HL-60 (cell line): ENCODE measurements at regions not wholly inside any gene's neighbourhood (a gene's known extent, or its start where the extent isn't known, plus 50 kb on each side); places are given as distances from the start of the nearest gene placed in this dataset.

Source experiments
- DNase-seq, 2 experiments: peaks; one replicate each; pipeline ENCODE4 v3.0.0-alpha.2; 2010 to 2020; ENCODE audit warnings: low read depth in 1 of 2, low spot score in 1 of 2
- H3K27ac ChIP-seq: fragments of 250-450 bp; sonication (Bioruptor Pico); replicated peaks from 2 replicates; pipeline ENCODE4 v1.5.1; 2020; ENCODE audit warnings: mild to moderate bottlenecking, moderate library complexity
- H3K27me3 ChIP-seq: fragments of 250-450 bp; sonication (Bioruptor Pico); 2 replicates; pipeline ENCODE4 v1.5.1; 2021; ENCODE audit warnings: mild to moderate bottlenecking, moderate library complexity; ENCODE audit not compliant: insufficient read depth, poor library complexity, severe bottlenecking
- H3K4me3 ChIP-seq: replicated peaks from 2 replicates; pipeline ENCODE4 v1.5.1; 2011; ENCODE audit warnings: mild to moderate bottlenecking, control low read depth, low read length; ENCODE audit not compliant: insufficient read depth
- CTCF ChIP-seq: IDR thresholded peaks from one replicate; pipeline ENCODE4 v1.5.1; 2011; ENCODE audit warnings: low read length, control low read depth, inconsistent platforms; ENCODE audit not compliant: insufficient read depth
- GABPA ChIP-seq: IDR thresholded peaks from 2 replicates; pipeline ENCODE4 v1.6.1; 2012; ENCODE audit warnings: low read depth
- POLR2AphosphoS5 ChIP-seq: IDR thresholded peaks from 2 replicates; pipeline ENCODE4 v1.6.1; 2012; ENCODE audit warnings: low read depth
- REST ChIP-seq: IDR thresholded peaks from 2 replicates; pipeline ENCODE4 v1.6.1; 2012; ENCODE audit warnings: low read depth; ENCODE audit not compliant: insufficient replicate concordance
- SPI1 ChIP-seq: IDR thresholded peaks from 2 replicates; pipeline ENCODE4 v1.6.1; 2012; ENCODE audit warnings: low read depth, mild to moderate bottlenecking, borderline replicate concordance

GRCh38 chr5:43895876-43896275, 292.9 kb downstream of the NNT start:
- TF ChIP-seq REST = no peak
- TF ChIP-seq CTCF = no peak
- peaks cover 3% of the 10 kb centered on the region for H3K27me3 ChIP-seq
- H3K27ac ChIP-seq = no peak overlapping the region
- H3K4me3 ChIP-seq = no peak overlapping the region
- no peak for DNase-seq

GRCh38 chr5:43893951-43894684, 291.1 kb downstream of the NNT start:
- peaks cover 3% of the 10 kb centered on the region for H3K27me3 ChIP-seq
- DNase-seq = no peak
- TF ChIP-seq REST = no peak
- TF ChIP-seq SPI1 = no peak
- no peak for TF ChIP-seq CTCF
- TF ChIP-seq POLR2AphosphoS5 = no peak
- no peak for TF ChIP-seq GABPA
- no peak overlapping the region for H3K27ac ChIP-seq
- no peak overlapping the region for H3K4me3 ChIP-seq

- TF ChIP-seq GABPA = no peak
- peaks cover 3% of the 10 kb centered on the region for H3K27me3 ChIP-seq
- H3K27ac ChIP-seq = no peak overlapping the region
- no peak for DNase-seq
- no peak overlapping the region for H3K4me3 ChIP-seq
Observed at GRCh38 chr5:43891112-43891511, 288.1 kb downstream of the NNT start.

GRCh38 chr5:43889233-43889632, 286.3 kb downstream of the NNT start:
- Histone ChIP-seq H3K27me3 (peaks cover 3% of the 10 kb centered on the region), H3K27ac (no peak overlapping the region), H3K4me3 (no peak overlapping the region)
- DNase-seq = no peak
- TF ChIP-seq REST (no peak), POLR2AphosphoS5 (no peak), CTCF (no peak), GABPA (no peak), SPI1 (no peak)
